ENCODE measurements at regions not wholly inside any gene's neighbourhood (a gene's known extent, or its start where the extent isn't known, plus 50 kb on each side); places are given as distances from the start of the nearest gene placed in this dataset.

- DNase-seq (ENCODE audit: low read depth): no peak
Observed at GRCh38 chr2:239670463-239671120, 269.8 kb upstream of the HDAC4 start.

DNA sequence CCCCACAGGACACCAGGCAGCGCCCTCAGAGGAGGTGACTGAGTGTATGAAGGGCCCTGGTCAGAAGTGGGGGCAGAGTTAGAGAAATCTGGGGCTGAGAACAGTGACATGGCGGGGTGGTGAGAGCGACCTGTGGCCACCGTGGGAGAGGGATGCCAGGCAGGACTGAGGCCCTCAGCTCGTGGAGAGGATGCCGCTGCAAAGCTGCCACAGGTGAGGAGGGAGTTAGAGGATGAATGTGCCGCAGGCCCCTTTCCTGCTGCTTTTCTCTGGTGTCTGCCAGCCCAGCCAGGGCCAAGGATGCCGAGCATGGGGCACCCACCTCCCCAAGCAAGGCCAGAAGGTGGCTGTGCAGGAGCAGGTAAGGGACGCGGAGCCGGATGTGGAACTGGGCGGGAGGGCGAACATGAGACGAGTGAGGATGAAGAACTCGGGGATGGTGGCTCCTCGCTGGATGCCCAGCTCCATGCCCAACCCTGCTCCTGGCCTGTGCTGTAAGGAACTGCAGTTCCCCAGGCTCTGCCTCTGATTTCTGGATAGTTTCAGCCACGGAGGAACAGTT lies 269.2 kb upstream of the HDAC4 start:
- no peak for DNase-seq (ENCODE audit: low read depth)

GRCh38 chr2:239669181-239669898 lies 268.5 kb upstream of the HDAC4 start:
- no peak for DNase-seq (ENCODE audit: low read depth)

DNA sequence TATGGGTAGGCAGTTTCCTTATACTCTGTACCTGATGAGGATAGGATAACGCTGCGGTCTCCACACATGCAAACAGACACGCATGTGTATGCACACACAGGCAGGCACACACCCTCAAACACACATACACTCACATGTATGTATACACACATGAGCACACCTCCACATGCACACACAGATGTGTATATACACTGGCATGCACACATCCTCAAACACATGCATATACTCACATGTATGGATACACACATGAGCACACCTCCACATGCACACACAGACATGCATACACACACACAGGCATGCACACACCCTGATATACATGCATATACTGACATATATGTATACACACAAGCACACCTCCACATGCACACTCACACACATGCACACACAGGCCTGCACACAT lies 267.8 kb upstream of the HDAC4 start:
- DNase-seq (ENCODE audit: low read depth): no peak

GRCh38 chr2:239668042-239668441 lies 267.2 kb upstream of the HDAC4 start:
- DNase-seq (ENCODE audit: low read depth): no peak

GRCh38 chr2:239667431-239667985 lies 266.7 kb upstream of the HDAC4 start:
- no peak for DNase-seq (ENCODE audit: low read depth)

DNA sequence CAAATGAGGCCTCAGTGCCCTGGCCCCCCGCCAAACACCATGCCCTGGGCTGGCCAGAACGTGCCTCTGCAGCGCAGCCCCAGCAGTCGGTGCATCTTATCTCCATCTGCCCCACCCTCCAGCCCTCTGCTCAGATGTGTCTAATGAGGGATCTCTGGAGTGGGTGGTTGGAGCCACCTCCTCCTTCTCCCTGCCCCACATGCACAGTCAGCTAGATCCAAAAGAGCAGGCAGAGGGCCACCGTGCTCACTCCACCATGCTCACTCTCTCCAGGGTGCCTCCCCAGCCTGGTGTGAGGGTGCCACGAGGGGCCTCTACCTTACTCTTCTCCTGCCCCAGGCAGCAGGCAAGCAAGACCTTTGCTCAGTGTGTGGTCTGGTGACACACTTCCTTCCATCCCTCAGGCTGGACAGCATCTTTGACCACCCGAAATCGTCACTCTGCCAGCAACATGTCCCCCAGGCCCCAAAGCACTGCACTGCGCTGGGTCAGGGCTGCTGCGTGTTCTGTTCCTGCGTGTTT lies 266.1 kb upstream of the HDAC4 start:
- DNase-seq (ENCODE audit: low read depth): no peak

DNA sequence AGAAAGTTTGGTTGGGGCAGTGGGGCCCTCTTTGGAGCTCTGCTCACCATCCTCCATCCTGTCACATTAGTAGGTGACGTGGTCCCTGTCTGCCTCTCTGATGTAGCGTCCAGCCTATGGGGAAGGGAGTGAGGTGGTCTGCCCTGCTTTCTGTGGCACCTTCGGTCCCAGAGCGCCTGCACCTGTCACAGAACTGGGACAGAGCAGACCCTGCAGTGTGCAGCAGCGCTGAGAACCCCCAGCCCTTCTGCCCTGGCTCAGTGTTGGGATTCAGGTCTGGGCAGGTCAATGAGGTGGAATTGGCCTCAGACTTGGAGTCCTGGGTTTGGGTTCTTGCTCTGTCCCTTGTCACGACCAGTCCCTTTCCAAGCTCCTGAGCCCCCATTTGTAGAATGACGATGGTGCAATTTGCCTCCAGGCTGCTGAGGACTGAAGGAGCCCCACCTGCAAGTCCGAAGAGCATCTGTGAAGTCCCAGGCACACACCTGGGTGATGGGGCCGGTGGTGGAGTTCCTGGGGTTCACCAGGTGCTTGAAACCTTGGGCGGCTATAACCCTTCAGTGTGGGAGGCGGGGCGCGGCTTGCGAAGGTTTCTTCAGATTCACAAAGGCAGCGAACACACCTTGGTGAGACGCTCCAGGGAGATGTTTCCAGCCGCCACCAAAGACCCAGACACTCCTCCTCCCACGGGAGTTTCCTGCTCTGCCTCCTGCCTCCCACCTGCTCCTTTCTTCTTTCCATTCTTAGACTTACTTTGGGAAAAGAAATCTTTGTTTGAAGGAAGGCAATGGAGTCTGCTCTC lies 265.4 kb upstream of the HDAC4 start:
- no peak for DNase-seq (ENCODE audit: low read depth)

- no peak for DNase-seq (ENCODE audit: low read depth)
Observed at GRCh38 chr2:239664216-239664810, 263.5 kb upstream of the HDAC4 start.

DNA sequence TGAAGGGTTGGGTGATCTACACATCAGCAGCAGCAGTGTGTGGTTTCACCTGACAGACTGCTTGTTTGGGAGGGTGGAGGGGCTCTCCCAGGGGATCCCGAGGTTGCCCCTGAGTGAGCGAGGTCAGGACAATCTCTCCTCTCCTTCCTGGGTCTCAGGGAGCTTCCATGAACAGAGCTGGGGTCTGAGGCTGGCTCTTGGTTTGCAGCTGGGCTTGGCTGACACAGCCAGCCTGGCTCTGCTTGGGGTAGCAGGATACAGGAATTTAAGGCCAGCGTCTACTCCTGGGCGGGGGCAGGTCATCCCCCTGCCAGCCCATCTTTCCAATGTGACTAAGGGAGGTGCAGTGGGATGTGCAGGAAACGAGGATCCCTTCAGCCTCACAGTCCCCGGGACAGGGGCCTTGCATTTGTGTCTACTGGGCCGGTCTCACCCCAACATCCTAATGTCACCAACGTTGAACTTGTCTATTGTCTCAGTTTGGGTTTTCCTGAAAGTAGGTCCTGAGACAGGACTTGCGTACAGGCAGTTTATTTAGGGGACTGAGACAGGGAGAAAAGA lies 262.6 kb upstream of the HDAC4 start:
- no peak for DNase-seq (ENCODE audit: low read depth)

DNA sequence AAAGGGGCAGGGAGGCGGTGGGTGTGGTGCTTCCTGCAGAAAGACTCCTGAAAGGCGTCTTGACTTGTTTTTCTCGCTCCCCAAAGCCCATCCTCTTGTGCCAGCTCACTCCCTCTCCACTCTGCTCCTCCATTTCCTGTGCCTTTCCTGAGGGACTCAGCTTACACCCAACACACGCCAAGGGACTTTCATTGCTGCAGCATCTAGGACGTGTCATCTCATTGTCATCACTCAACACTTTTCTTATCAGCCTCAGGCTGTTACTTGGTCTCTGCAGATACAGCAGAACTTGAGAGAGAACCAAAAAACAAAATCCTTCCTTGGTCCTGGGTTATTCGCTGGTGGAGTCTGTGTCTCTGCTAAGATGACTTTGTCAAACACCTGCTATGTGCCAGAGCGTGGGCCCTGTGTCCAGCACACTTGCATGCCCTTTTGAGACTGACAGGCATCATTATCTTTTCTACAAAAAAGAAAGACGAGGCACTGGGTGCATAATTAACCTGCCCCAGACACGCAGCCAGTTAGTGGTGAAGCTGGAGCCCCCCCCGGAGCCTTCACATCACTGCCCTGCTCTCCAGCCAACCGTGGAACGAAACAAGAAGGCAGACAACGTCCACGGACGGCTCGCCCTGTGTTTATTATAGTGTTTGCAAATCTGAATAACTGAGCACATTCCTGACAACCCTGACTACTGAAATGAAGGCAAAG lies 261.7 kb upstream of the HDAC4 start:
- no peak for DNase-seq (ENCODE audit: low read depth)

GRCh38 chr2:239661334-239662312 lies 260.8 kb upstream of the HDAC4 start:
- no peak for DNase-seq (ENCODE audit: low read depth)

- DNase-seq (ENCODE audit: low read depth): no peak
Observed at GRCh38 chr2:239660390-239661230, 259.8 kb upstream of the HDAC4 start.

GRCh38 chr2:239657992-239658391 lies 257.2 kb upstream of the HDAC4 start:
- no peak for DNase-seq (ENCODE audit: low read depth)

GRCh38 chr2:239657236-239657635 lies 256.4 kb upstream of the HDAC4 start:
- no peak for DNase-seq (ENCODE audit: low read depth)

GRCh38 chr2:239654266-239654665 lies 253.4 kb upstream of the HDAC4 start:
- no peak for DNase-seq (ENCODE audit: low read depth)

GRCh38 chr2:239651859-239652258 lies 251.0 kb upstream of the HDAC4 start:
- DNase-seq (ENCODE audit: low read depth): no peak

DNA sequence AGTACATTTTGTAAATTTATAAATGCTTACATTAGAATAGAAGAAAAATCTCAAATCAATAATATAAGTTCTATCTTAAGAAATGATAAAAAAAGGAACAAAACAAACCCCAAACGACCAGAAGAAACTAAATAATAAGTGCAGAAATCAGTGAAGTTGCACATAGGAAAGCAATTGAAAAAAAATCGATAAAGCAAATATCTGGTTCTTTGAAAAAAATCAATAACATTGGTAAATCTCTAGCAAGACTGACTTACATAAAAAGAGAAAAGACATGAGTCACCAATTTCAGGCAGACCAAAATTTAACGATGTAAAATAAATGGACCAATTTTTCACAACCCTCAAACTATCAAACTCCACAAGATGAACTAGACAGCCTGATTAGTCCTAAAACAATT lies 249.9 kb upstream of the HDAC4 start:
- DNase-seq (ENCODE audit: low read depth): no peak

- no peak for DNase-seq (ENCODE audit: low read depth)
Observed at GRCh38 chr2:239649309-239649708, 248.5 kb upstream of the HDAC4 start.

Measured in activated T-helper 9 cell treated with anti-CD3 and anti-CD28 coated beads, Interleukin-2, amount 50 U/mL, for 16 hours (primary cell).